ENCODE measurements at regions not wholly inside any gene's neighbourhood (a gene's known extent, or its start where the extent isn't known, plus 50 kb on each side); places are given as distances from the start of the nearest gene placed in this dataset.

GRCh38 chr4:96126227-96126626, 286.3 kb downstream of the PDHA2 start:
- Histone ChIP-seq H3K4me3 (no peak overlapping the region), H3K36me3 (no peaks in the 10 kb centered on the region), H3K9ac (ENCODE audit: low read depth in 2 of 2, low read length in 2 of 2) (no peak overlapping the region), H3K9me3 (no peaks in the 10 kb centered on the region), H3K27me3 (no peaks in the 10 kb centered on the region), H3K27ac (no peak overlapping the region), H3K4me1 (no peaks in the 10 kb centered on the region)
- no peak for DNase-seq
- intact Hi-C loops (cut with DNase I) = no loop called here
- no peak for TF ChIP-seq CTCF (IDR thresholded peaks at IDR 0.05)

- no peak overlapping the region for H3K27ac ChIP-seq
- no peak overlapping the region for H3K9ac ChIP-seq (ENCODE audit: low read depth in 2 of 2, low read length in 2 of 2)
- H3K9me3 ChIP-seq = no peaks in the 10 kb centered on the region
- TF ChIP-seq CTCF (IDR thresholded peaks at IDR 0.05) = no peak
- intact Hi-C loops (cut with DNase I) = no loop called here
- no peaks in the 10 kb centered on the region for H3K4me1 ChIP-seq
- no peak for DNase-seq
- no peaks in the 10 kb centered on the region for H3K27me3 ChIP-seq
- no peaks in the 10 kb centered on the region for H3K36me3 ChIP-seq
- no peak overlapping the region for H3K4me3 ChIP-seq
These were observed 291.3 kb downstream of the PDHA2 start for GRCh38 chr4:96131186-96131585.

GRCh38 chr4:96134806-96135205, 294.9 kb downstream of the PDHA2 start:
- no peak overlapping the region for H3K27ac ChIP-seq
- TF ChIP-seq CTCF (IDR thresholded peaks at IDR 0.05) = no peak
- H3K4me3 ChIP-seq = no peak overlapping the region
- no peaks in the 10 kb centered on the region for H3K4me1 ChIP-seq
- no peaks in the 10 kb centered on the region for H3K36me3 ChIP-seq
- H3K9ac ChIP-seq (ENCODE audit: low read depth in 2 of 2, low read length in 2 of 2) = no peak overlapping the region
- intact Hi-C loops (cut with DNase I) = no loop called here
- no peaks in the 10 kb centered on the region for H3K9me3 ChIP-seq
- no peak for DNase-seq
- H3K27me3 ChIP-seq = no peaks in the 10 kb centered on the region

- DNase-seq = no peak
- H3K9ac ChIP-seq (ENCODE audit: low read depth in 2 of 2, low read length in 2 of 2) = no peak overlapping the region
- no peak overlapping the region for H3K27ac ChIP-seq
- intact Hi-C loops (cut with DNase I) = no loop called here
- H3K9me3 ChIP-seq = no peaks in the 10 kb centered on the region
- no peak for TF ChIP-seq CTCF (IDR thresholded peaks at IDR 0.05)
- no peaks in the 10 kb centered on the region for H3K36me3 ChIP-seq
- H3K27me3 ChIP-seq = no peaks in the 10 kb centered on the region
- no peaks in the 10 kb centered on the region for H3K4me1 ChIP-seq
- no peak overlapping the region for H3K4me3 ChIP-seq
These were observed 296.2 kb downstream of the PDHA2 start for GRCh38 chr4:96136056-96136455.

- Histone ChIP-seq H3K36me3 (no peaks in the 10 kb centered on the region), H3K9ac (ENCODE audit: low read depth in 2 of 2, low read length in 2 of 2) (no peak overlapping the region), H3K9me3 (no peaks in the 10 kb centered on the region), H3K4me3 (no peak overlapping the region), H3K4me1 (no peaks in the 10 kb centered on the region), H3K27me3 (no peaks in the 10 kb centered on the region), H3K27ac (no peak overlapping the region)
- intact Hi-C loops (cut with DNase I) = no loop called here
- no peak for DNase-seq
- no peak for TF ChIP-seq CTCF (IDR thresholded peaks at IDR 0.05)
These were observed 299.5 kb downstream of the PDHA2 start for GRCh38 chr4:96139251-96139929.
